ENCODE measurements at regions not wholly inside any gene's neighbourhood (a gene's known extent, or its start where the extent isn't known, plus 50 kb on each side); places are given as distances from the start of the nearest gene placed in this dataset.

DNA sequence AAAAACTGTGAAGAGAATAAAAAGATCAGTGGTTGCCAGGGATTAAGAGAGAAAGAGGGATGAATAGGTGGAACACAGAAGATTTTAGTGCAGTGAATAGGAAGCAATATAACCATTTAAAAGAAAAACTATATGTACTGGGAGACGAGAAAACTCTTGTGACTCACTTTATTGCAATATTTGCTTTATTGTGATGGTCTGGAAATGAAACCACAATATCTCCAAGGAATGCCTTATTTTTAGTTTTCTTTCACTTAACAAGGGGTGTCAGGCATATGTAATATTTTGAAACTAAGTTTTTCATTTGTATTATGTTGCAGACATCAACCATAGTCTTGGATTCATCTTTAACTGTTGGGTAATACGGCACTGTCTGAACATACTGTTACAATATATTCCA, 1308.2 kb downstream of the PCDH9 start:
- Histone ChIP-seq H3K4me3 (no peak overlapping the region), H3K27me3 (no peaks in the 10 kb centered on the region), H3K4me1 (peaks cover 6% of the 10 kb centered on the region), H3K36me3 (replicated peaks in 1 of 2; ENCODE audit: insufficient read depth in 1 of 2, low read depth in 2 of 2) (no peaks in the 10 kb centered on the region), H3K27ac (no peak overlapping the region), H3K9me3 (no peaks in the 10 kb centered on the region)
- DNase-seq (no peak), ATAC-seq (no peak)
- 71 to 72% methylated on average over 2 of the region's 2 CpGs for WGBS, 2 donors
- intact Hi-C loops (cut with DNase I): no loop called here
- TF ChIP-seq POLR2A (IDR thresholded peaks at IDR 0.05) (no peak), CTCF (IDR thresholded peaks at IDR 0.05) (no peak)

DNA sequence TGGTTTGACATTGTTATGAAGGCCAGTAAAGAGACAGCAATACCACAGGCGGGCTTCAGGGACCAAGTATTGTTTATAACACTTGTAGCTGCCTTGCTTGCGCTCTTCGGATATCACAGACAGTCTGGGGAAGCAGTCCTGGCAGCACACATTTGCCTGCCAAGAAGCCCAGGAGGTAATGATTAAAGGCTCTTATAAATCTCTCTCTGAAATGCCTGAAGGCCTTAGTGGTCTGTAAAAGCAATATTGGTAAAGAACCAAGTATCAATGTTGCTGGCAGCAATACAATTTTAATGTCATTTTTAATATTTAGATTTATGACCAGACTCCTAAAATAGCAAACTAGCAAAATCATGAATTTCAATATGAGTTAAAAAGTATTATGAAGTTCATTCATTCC, 1312.4 kb downstream of the PCDH9 start:
- Histone ChIP-seq H3K36me3 (replicated peaks in 1 of 2; ENCODE audit: insufficient read depth in 1 of 2, low read depth in 2 of 2) (no peaks in the 10 kb centered on the region), H3K4me3 (no peak overlapping the region), H3K27ac (no peak overlapping the region), H3K4me1 (no peaks in the 10 kb centered on the region), H3K27me3 (no peaks in the 10 kb centered on the region), H3K9me3 (no peaks in the 10 kb centered on the region)
- TF ChIP-seq POLR2A (IDR thresholded peaks at IDR 0.05): no peak
- TF ChIP-seq CTCF (IDR thresholded peaks at IDR 0.05): no peak
- WGBS, 2 donors: 65 to 69% methylated on average over 3 of the region's 3 CpGs
- intact Hi-C loops (cut with DNase I): no loop called here
- no peak for DNase-seq
- ATAC-seq: no peak

- H3K4me1 ChIP-seq: no peaks in the 10 kb centered on the region
- H3K4me3 ChIP-seq: no peak overlapping the region
- WGBS, 2 donors: 72 to 76% methylated on average over 1 of the region's 1 CpG
- ATAC-seq (no peak), DNase-seq (no peak)
- TF ChIP-seq CTCF (IDR thresholded peaks at IDR 0.05) (no peak), POLR2A (IDR thresholded peaks at IDR 0.05) (no peak)
- no peaks in the 10 kb centered on the region for H3K27me3 ChIP-seq
- H3K27ac ChIP-seq: no peak overlapping the region
- intact Hi-C loops (cut with DNase I): no loop called here
- no peaks in the 10 kb centered on the region for H3K9me3 ChIP-seq
- no peaks in the 10 kb centered on the region for H3K36me3 ChIP-seq (replicated peaks in 1 of 2; ENCODE audit: insufficient read depth in 1 of 2, low read depth in 2 of 2)
Measured at GRCh38 chr13:65915195-65915594, 1314.9 kb downstream of the PCDH9 start.

GRCh38 chr13:65914716-65915115, 1315.4 kb downstream of the PCDH9 start:
- Histone ChIP-seq H3K27me3 (no peaks in the 10 kb centered on the region), H3K27ac (no peak overlapping the region), H3K4me1 (no peaks in the 10 kb centered on the region), H3K9me3 (no peaks in the 10 kb centered on the region), H3K4me3 (no peak overlapping the region), H3K36me3 (replicated peaks in 1 of 2; ENCODE audit: insufficient read depth in 1 of 2, low read depth in 2 of 2) (no peaks in the 10 kb centered on the region)
- 57 to 60% methylated on average over 1 of the region's 1 CpG for WGBS, 2 donors
- TF ChIP-seq CTCF (IDR thresholded peaks at IDR 0.05) (no peak), POLR2A (IDR thresholded peaks at IDR 0.05) (no peak)
- DNase-seq (no peak), ATAC-seq (no peak)
- intact Hi-C loops (cut with DNase I): no loop called here

DNA sequence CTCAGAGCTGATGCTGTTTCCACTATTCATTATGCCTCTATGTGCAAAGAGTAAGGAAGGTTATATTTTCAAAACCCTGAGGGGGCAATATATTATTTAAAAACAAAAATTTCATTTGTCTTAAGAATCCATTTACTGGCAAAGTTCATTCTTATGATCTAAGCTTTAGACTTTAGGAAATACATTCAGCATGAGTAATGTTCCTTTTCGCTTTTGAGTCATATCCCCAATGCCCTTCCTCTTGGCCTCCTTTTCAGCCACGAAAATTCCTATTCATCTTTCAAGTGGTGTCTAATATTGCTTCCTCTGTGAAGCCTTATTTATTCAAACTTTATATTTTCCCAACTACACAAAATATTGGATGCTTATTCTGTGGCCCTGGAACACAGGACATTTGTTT, 1317.0 kb downstream of the PCDH9 start:
- Histone ChIP-seq H3K4me3 (no peak overlapping the region), H3K36me3 (replicated peaks in 1 of 2; ENCODE audit: insufficient read depth in 1 of 2, low read depth in 2 of 2) (no peaks in the 10 kb centered on the region), H3K4me1 (no peaks in the 10 kb centered on the region), H3K27me3 (no peaks in the 10 kb centered on the region), H3K9me3 (no peaks in the 10 kb centered on the region), H3K27ac (no peak overlapping the region)
- ATAC-seq (no peak), DNase-seq (no peak)
- intact Hi-C loops (cut with DNase I): no loop called here
- WGBS, 2 donors: 45 to 53% methylated on average over 2 of the region's 2 CpGs
- TF ChIP-seq CTCF (IDR thresholded peaks at IDR 0.05): no peak
- no peak for TF ChIP-seq POLR2A (IDR thresholded peaks at IDR 0.05)
